WTC11 (cell line): ENCODE measurements at regions not wholly inside any gene's neighbourhood (a gene's known extent, or its start where the extent isn't known, plus 50 kb on each side); places are given as distances from the start of the nearest gene placed in this dataset.

Experiments used
- ATAC-seq: fragments of 200-7000 bp; cut with Tn5 transposase; 2 replicates; pipeline ENCODE4 v1.10.0; 2021; ENCODE audit warnings: mild to moderate bottlenecking, moderate library complexity
- CTCF ChIA-PET: fragments of 300-600 bp; sonication (Branson Sonifier 250); formaldehyde crosslinking; loops from one replicate; lab custom pipeline; 2021; ENCODE audit warnings: antibody characterized with exemption; lab: Charles Lee
- POLR2A ChIA-PET: fragments of 350-600 bp; sonication (Branson Sonifier 250); formaldehyde crosslinking; loops from one replicate; lab custom pipeline; 2021; ENCODE audit warnings: antibody characterized with exemption; lab: Charles Lee
- DNase-seq: peaks from one replicate; pipeline ENCODE4 v3.0.0; 2021; ENCODE audit warnings: low spot score
- H3K27ac Mint-ChIP-seq: 2 replicates; pipeline ENCODE4 v1.8.0; 2021; ENCODE audit warnings: mixed read lengths
- H3K27me3 Mint-ChIP-seq: 2 replicates; pipeline ENCODE4 v1.8.0; 2021; ENCODE audit warnings: low read depth, mild to moderate bottlenecking, moderate library complexity, mixed read lengths
- H3K36me3 Mint-ChIP-seq: 2 replicates; pipeline ENCODE4 v1.8.0; 2021; ENCODE audit warnings: mixed read lengths
- H3K4me1 Mint-ChIP-seq: 2 replicates; pipeline ENCODE4 v1.8.0; 2022; ENCODE audit warnings: mixed read lengths
- H3K4me3 Mint-ChIP-seq: 2 replicates; pipeline ENCODE4 v1.8.0; 2021; ENCODE audit warnings: mild to moderate bottlenecking, moderate library complexity, mixed read lengths
- H3K9me3 Mint-ChIP-seq: 2 replicates; pipeline ENCODE4 v1.8.0; 2021; ENCODE audit warnings: mixed read lengths
- ESRRA ChIP-seq: sonication (generic); formaldehyde crosslinking; IDR thresholded peaks from 2 replicates; pipeline ENCODE4 v1.8.1; 2022; ENCODE audit warnings: mild to moderate bottlenecking, missing genetic modification reagents, borderline replicate concordance
- ETV6 ChIP-seq: sonication (generic); formaldehyde crosslinking; IDR thresholded peaks from 2 replicates; pipeline ENCODE4 v1.8.1; 2022; ENCODE audit warnings: mild to moderate bottlenecking, missing genetic modification reagents
- JAZF1 ChIP-seq: fragments of 250-450 bp; sonication (Bioruptor Pico); IDR thresholded peaks from 2 replicates; pipeline ENCODE4 v1.9.0; 2021; ENCODE audit warnings: moderate library complexity, mild to moderate bottlenecking, inconsistent platforms
- JUN ChIP-seq: sonication (generic); formaldehyde crosslinking; IDR thresholded peaks from 2 replicates; pipeline ENCODE4 v1.8.0; 2023; ENCODE audit warnings: mild to moderate bottlenecking, missing genetic modification reagents
- MYBL2 ChIP-seq: sonication (generic); formaldehyde crosslinking; IDR thresholded peaks from 2 replicates; pipeline ENCODE4 v1.8.1; 2023; ENCODE audit warnings: mild to moderate bottlenecking, moderate library complexity, missing genetic modification reagents
- NR2C2 ChIP-seq: sonication (generic); formaldehyde crosslinking; IDR thresholded peaks from 2 replicates; pipeline ENCODE4 v1.8.0; 2022; ENCODE audit warnings: mild to moderate bottlenecking, missing genetic modification reagents
- OVOL2 ChIP-seq: fragments of 250-450 bp; sonication (Bioruptor Pico); IDR thresholded peaks from 2 replicates; pipeline ENCODE4 v1.9.0; 2021; ENCODE audit warnings: mild to moderate bottlenecking, borderline replicate concordance
- RELA ChIP-seq: sonication (generic); formaldehyde crosslinking; IDR thresholded peaks from 2 replicates; pipeline ENCODE4 v1.8.1; 2022; ENCODE audit warnings: missing genetic modification reagents, mild to moderate bottlenecking, borderline replicate concordance
- TP53 ChIP-seq: sonication (generic); formaldehyde crosslinking; IDR thresholded peaks from 2 replicates; pipeline ENCODE4 v1.8.1; 2023; ENCODE audit warnings: mild to moderate bottlenecking, missing genetic modification reagents
- ZNF138 ChIP-seq: sonication (generic); formaldehyde crosslinking; conservative IDR thresholded peaks from 2 replicates; pipeline ENCODE4 v1.8.1; 2022; ENCODE audit warnings: mild to moderate bottlenecking, moderate library complexity, missing genetic modification reagents
- TF ChIP-seq, protein P1 (sequence below): fragments of 250-450 bp; sonication (Bioruptor Pico); IDR thresholded peaks from 2 replicates; pipeline ENCODE4 v1.8.0; 2021; ENCODE audit warnings: mild to moderate bottlenecking
- TF ChIP-seq, protein P2 (sequence below): sonication (generic); formaldehyde crosslinking; IDR thresholded peaks from 2 replicates; pipeline ENCODE4 v1.8.0; 2022; ENCODE audit warnings: missing genetic modification reagents
- TF ChIP-seq, protein P3 (sequence below): fragments of 200-600 bp; IDR thresholded peaks from 2 replicates; pipeline ENCODE4 v1.8.0; 2022; ENCODE audit warnings: antibody characterized with exemption
- TF ChIP-seq, protein P4 (sequence below): sonication (generic); formaldehyde crosslinking; IDR thresholded peaks from 2 replicates; pipeline ENCODE4 v1.8.1; 2023; ENCODE audit warnings: mild to moderate bottlenecking, missing genetic modification reagents, moderate library complexity
- TF ChIP-seq, protein P5 (sequence below): sonication (generic); formaldehyde crosslinking; IDR thresholded peaks from 2 replicates; pipeline ENCODE4 v1.8.0; 2022; ENCODE audit warnings: mild to moderate bottlenecking, missing genetic modification reagents
- TF ChIP-seq, protein P6 (sequence below): fragments of 250-450 bp; sonication (Bioruptor Pico); IDR thresholded peaks from 2 replicates; pipeline ENCODE4 v2.1.2; 2022; ENCODE audit warnings: mild to moderate bottlenecking, moderate library complexity

DNA sequence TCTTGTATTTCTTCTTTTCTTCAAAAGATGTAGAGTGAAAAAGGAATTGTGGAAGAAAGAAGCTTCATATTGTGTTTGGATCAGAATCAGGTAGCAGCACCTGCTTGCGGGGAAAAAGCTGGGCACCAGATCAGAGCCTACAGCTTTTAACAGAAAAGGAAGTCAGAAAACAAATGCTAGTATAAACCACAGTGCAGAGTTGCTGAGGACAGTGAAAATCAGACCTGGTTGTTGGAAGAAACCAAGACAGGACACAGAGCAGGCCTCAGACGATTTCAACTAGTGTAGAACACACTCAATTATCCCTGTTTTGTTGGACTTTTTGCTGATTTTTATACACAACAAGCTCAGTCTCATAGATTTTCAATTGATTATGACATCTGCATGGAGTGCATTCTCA is 221.4 kb downstream of the PTN start:
- CTCF ChIA-PET = no interaction called here
- no peaks in the 10 kb centered on the region for H3K4me1 Mint-ChIP-seq
- H3K27me3 Mint-ChIP-seq = no peaks in the 10 kb centered on the region
- no peak overlapping the region for H3K4me3 Mint-ChIP-seq
- H3K36me3 Mint-ChIP-seq = no peaks in the 10 kb centered on the region
- ATAC-seq (no peak), DNase-seq (no peak)
- H3K27ac Mint-ChIP-seq = no peak overlapping the region
- TF ChIP-seq OVOL2 (no peak), ESRRA (no peak), ZNF138 (CRISPR knock-in tag) (no peak), NR2C2 (CRISPR knock-in tag) (no peak)
- TF ChIP-seq, protein P1, sequence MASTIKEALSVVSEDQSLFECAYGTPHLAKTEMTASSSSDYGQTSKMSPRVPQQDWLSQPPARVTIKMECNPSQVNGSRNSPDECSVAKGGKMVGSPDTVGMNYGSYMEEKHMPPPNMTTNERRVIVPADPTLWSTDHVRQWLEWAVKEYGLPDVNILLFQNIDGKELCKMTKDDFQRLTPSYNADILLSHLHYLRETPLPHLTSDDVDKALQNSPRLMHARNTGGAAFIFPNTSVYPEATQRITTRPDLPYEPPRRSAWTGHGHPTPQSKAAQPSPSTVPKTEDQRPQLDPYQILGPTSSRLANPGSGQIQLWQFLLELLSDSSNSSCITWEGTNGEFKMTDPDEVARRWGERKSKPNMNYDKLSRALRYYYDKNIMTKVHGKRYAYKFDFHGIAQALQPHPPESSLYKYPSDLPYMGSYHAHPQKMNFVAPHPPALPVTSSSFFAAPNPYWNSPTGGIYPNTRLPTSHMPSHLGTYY = no peak
- TF ChIP-seq, protein P2, sequence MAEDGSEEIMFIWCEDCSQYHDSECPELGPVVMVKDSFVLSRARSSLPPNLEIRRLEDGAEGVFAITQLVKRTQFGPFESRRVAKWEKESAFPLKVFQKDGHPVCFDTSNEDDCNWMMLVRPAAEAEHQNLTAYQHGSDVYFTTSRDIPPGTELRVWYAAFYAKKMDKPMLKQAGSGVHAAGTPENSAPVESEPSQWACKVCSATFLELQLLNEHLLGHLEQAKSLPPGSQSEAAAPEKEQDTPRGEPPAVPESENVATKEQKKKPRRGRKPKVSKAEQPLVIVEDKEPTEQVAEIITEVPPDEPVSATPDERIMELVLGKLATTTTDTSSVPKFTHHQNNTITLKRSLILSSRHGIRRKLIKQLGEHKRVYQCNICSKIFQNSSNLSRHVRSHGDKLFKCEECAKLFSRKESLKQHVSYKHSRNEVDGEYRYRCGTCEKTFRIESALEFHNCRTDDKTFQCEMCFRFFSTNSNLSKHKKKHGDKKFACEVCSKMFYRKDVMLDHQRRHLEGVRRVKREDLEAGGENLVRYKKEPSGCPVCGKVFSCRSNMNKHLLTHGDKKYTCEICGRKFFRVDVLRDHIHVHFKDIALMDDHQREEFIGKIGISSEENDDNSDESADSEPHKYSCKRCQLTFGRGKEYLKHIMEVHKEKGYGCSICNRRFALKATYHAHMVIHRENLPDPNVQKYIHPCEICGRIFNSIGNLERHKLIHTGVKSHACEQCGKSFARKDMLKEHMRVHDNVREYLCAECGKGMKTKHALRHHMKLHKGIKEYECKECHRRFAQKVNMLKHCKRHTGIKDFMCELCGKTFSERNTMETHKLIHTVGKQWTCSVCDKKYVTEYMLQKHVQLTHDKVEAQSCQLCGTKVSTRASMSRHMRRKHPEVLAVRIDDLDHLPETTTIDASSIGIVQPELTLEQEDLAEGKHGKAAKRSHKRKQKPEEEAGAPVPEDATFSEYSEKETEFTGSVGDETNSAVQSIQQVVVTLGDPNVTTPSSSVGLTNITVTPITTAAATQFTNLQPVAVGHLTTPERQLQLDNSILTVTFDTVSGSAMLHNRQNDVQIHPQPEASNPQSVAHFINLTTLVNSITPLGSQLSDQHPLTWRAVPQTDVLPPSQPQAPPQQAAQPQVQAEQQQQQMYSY (CRISPR knock-in tag) = no peak
- TF ChIP-seq, all 79 proteins: peak for 0
- POLR2A ChIA-PET = no interaction called here
- H3K9me3 Mint-ChIP-seq = peaks cover 12% of the 10 kb centered on the region

DNA sequence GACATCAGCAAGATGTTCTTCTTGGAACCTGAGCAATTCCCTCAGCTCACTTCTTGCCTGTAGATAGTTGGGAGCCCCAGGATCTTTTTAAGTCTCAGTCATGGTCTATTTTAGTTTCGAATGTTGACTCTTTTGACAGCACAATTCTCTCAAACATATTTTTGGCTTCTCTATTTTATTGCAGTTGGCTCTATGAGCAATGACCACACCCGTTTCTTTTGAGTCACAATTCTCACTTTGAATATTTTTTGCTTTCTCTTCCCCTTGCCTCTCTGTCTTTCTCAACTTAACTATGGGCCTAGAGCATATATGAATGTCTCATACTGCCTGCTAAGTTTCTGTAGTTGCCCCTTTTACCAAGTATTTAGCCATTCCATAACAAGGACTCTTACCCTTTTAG is 222.8 kb downstream of the PTN start:
- TF ChIP-seq, protein P3, sequence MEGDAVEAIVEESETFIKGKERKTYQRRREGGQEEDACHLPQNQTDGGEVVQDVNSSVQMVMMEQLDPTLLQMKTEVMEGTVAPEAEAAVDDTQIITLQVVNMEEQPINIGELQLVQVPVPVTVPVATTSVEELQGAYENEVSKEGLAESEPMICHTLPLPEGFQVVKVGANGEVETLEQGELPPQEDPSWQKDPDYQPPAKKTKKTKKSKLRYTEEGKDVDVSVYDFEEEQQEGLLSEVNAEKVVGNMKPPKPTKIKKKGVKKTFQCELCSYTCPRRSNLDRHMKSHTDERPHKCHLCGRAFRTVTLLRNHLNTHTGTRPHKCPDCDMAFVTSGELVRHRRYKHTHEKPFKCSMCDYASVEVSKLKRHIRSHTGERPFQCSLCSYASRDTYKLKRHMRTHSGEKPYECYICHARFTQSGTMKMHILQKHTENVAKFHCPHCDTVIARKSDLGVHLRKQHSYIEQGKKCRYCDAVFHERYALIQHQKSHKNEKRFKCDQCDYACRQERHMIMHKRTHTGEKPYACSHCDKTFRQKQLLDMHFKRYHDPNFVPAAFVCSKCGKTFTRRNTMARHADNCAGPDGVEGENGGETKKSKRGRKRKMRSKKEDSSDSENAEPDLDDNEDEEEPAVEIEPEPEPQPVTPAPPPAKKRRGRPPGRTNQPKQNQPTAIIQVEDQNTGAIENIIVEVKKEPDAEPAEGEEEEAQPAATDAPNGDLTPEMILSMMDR = no peak
- TF ChIP-seq JAZF1 (CRISPR knock-in tag) (no peak), RELA (CRISPR knock-in tag) (no peak), OVOL2 (no peak), JUN (CRISPR knock-in tag) (no peak), ETV6 (CRISPR knock-in tag) (no peak), TP53 (CRISPR knock-in tag) (no peak), MYBL2 (no peak)
- TF ChIP-seq, protein P4, sequence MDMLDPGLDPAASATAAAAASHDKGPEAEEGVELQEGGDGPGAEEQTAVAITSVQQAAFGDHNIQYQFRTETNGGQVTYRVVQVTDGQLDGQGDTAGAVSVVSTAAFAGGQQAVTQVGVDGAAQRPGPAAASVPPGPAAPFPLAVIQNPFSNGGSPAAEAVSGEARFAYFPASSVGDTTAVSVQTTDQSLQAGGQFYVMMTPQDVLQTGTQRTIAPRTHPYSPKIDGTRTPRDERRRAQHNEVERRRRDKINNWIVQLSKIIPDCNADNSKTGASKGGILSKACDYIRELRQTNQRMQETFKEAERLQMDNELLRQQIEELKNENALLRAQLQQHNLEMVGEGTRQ = no peak
- TF ChIP-seq, protein P5, sequence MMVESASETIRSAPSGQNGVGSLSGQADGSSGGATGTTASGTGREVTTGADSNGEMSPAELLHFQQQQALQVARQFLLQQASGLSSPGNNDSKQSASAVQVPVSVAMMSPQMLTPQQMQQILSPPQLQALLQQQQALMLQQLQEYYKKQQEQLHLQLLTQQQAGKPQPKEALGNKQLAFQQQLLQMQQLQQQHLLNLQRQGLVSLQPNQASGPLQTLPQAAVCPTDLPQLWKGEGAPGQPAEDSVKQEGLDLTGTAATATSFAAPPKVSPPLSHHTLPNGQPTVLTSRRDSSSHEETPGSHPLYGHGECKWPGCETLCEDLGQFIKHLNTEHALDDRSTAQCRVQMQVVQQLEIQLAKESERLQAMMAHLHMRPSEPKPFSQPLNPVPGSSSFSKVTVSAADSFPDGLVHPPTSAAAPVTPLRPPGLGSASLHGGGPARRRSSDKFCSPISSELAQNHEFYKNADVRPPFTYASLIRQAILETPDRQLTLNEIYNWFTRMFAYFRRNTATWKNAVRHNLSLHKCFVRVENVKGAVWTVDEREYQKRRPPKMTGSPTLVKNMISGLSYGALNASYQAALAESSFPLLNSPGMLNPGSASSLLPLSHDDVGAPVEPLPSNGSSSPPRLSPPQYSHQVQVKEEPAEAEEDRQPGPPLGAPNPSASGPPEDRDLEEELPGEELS = no peak
- TF ChIP-seq, protein P6, sequence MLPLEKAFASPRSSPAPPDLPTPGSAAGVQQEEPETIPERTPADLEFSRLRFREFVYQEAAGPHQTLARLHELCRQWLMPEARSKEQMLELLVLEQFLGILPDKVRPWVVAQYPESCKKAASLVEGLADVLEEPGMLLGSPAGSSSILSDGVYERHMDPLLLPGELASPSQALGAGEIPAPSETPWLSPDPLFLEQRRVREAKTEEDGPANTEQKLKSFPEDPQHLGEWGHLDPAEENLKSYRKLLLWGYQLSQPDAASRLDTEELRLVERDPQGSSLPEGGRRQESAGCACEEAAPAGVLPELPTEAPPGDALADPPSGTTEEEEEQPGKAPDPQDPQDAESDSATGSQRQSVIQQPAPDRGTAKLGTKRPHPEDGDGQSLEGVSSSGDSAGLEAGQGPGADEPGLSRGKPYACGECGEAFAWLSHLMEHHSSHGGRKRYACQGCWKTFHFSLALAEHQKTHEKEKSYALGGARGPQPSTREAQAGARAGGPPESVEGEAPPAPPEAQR = no peak
- no peaks in the 10 kb centered on the region for H3K4me1 Mint-ChIP-seq
- H3K27ac Mint-ChIP-seq = no peak overlapping the region
- no peak overlapping the region for H3K4me3 Mint-ChIP-seq
- POLR2A ChIA-PET = no interaction called here
- ATAC-seq (no peak), DNase-seq (no peak)
- H3K27me3 Mint-ChIP-seq = no peaks in the 10 kb centered on the region
- CTCF ChIA-PET = no interaction called here
- peaks cover 12% of the 10 kb centered on the region for H3K9me3 Mint-ChIP-seq
- H3K36me3 Mint-ChIP-seq = no peaks in the 10 kb centered on the region
